ENCODE measurements at regions not wholly inside any gene's neighbourhood (a gene's known extent, or its start where the extent isn't known, plus 50 kb on each side); places are given as distances from the start of the nearest gene placed in this dataset.

DNA sequence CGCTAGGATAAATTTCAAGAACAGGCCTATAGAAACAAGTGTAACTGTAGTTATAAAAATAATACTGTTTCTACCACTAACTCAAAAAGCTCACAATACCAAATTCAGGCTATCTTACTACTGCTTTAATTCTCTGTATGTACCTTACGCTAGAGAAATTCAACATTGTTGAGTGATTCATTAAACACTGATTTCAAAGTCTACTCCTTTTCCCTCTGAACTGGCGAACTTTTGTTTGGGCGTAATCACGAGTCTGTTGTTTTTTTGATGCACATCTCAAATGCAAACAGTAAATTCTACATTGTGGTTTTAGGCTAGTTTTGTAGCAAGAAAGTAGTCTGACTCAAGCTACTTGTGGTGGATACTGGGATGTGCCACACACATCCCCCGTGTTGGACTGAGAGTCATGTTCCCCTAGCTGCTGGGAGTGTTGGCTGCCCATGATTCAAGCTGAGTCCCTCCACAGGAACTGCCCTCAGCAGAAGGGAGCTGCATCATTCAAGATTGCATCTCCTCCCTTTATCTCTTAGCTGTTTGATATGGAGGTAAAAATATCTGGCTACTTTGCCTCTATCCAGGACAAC lies 406.1 kb downstream of the RAPGEF2 start:
- TF ChIP-seq, protein P1, sequence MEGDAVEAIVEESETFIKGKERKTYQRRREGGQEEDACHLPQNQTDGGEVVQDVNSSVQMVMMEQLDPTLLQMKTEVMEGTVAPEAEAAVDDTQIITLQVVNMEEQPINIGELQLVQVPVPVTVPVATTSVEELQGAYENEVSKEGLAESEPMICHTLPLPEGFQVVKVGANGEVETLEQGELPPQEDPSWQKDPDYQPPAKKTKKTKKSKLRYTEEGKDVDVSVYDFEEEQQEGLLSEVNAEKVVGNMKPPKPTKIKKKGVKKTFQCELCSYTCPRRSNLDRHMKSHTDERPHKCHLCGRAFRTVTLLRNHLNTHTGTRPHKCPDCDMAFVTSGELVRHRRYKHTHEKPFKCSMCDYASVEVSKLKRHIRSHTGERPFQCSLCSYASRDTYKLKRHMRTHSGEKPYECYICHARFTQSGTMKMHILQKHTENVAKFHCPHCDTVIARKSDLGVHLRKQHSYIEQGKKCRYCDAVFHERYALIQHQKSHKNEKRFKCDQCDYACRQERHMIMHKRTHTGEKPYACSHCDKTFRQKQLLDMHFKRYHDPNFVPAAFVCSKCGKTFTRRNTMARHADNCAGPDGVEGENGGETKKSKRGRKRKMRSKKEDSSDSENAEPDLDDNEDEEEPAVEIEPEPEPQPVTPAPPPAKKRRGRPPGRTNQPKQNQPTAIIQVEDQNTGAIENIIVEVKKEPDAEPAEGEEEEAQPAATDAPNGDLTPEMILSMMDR (optimal IDR thresholded peaks at IDR 0.05 in 1 of 3, IDR thresholded peaks at IDR 0.05 in 1 of 3, conservative IDR thresholded peaks at IDR 0.05 in 1 of 3; ENCODE audit: extremely low read depth in 1 of 3, insufficient read depth in 2 of 3, low read length in 3 of 3): no peak
- TF ChIP-seq EZH2 (IDR thresholded peaks at IDR 0.05; ENCODE audit: low read length): no peak

Measured in keratinocyte (primary cell).